H1 (cell line): ENCODE measurements at regions not wholly inside any gene's neighbourhood (a gene's known extent, or its start where the extent isn't known, plus 50 kb on each side); places are given as distances from the start of the nearest gene placed in this dataset.

Experiments used
- CTCF ChIA-PET: fragments of 300-600 bp; sonication (Branson Sonifier 250); formaldehyde crosslinking; loops from one replicate; lab custom pipeline; 2021; ENCODE audit not compliant: partially characterized antibody; lab: Charles Lee
- POLR2A ChIA-PET: fragments of 300-600 bp; sonication (Branson Sonifier 250); formaldehyde crosslinking; loops from one replicate; lab custom pipeline; 2021; ENCODE audit warnings: inconsistent platforms; ENCODE audit not compliant: partially characterized antibody; lab: Charles Lee
- DNase-seq, 2 experiments: peaks; one replicate each; pipeline versions ENCODE4 v3.0.0 to v3.0.0-alpha.2; 2010 to 2022; ENCODE audit warnings: low spot score in 2 of 2, low read depth in 1 of 2, mixed read lengths in 1 of 2
- FAIRE-seq: peaks from 2 replicates; lab custom pipeline; 2011; peaks lifted over from hg19 to GRCh38; lab: Jason Lieb, UNC
- H2AFZ ChIP-seq: 2 replicates; pipeline ENCODE4 v1.8.1; 2012; ENCODE audit warnings: low read length, inconsistent platforms
- H2AK5ac ChIP-seq: 2 replicates; pipeline ENCODE4 v1.6.1; 2013; ENCODE audit warnings: low read depth, low read length
- H2BK120ac ChIP-seq: replicated peaks from 2 replicates; pipeline ENCODE3; 2013; ENCODE audit warnings: low read depth, low read length, inconsistent platforms
- H2BK12ac ChIP-seq: 2 replicates; pipeline ENCODE4 v1.6.1; 2013; ENCODE audit warnings: low read depth, low read length
- H2BK15ac ChIP-seq: 2 replicates; pipeline ENCODE4 v1.6.1; 2013; ENCODE audit warnings: low read length
- H2BK20ac ChIP-seq: 2 replicates; pipeline ENCODE4 v1.6.1; 2013; ENCODE audit warnings: low read length
- H2BK5ac ChIP-seq: 2 replicates; pipeline ENCODE4 v1.6.1; 2013; ENCODE audit warnings: low read depth, low read length
- H3K14ac ChIP-seq: 2 replicates; pipeline ENCODE4 v1.6.1; 2013; ENCODE audit warnings: inconsistent platforms; ENCODE audit not compliant: insufficient read length
- H3K18ac ChIP-seq: 2 replicates; pipeline ENCODE4 v1.6.1; 2013; ENCODE audit warnings: low read length; ENCODE audit errors: extremely low read depth
- H3K23ac ChIP-seq: 2 replicates; pipeline ENCODE4 v1.6.1; 2013; ENCODE audit warnings: inconsistent platforms; ENCODE audit not compliant: insufficient read length
- H3K23me2 ChIP-seq: 2 replicates; pipeline ENCODE4 v1.6.1; 2013; ENCODE audit warnings: low read depth, low read length
- H3K27ac ChIP-seq: 2 replicates; pipeline ENCODE4 v1.6.1; 2011; ENCODE audit warnings: low read depth, low read length, inconsistent platforms
- H3K27me3 ChIP-seq, 4 experiments: replicated peaks in 1 of 4; 1 replicate in 1 of 4; 2 replicates in 3 of 4; pipeline versions ENCODE4 v1.6.1 to v1.8.1; 2011 to 2013; ENCODE audit warnings: low read length in 3 of 4, mild to moderate bottlenecking in 3 of 4, inconsistent platforms in 2 of 4, mixed read lengths in 2 of 4, moderate library complexity in 1 of 4; ENCODE audit not compliant: control insufficient read depth in 3 of 4, insufficient read depth in 3 of 4; ENCODE audit errors: extremely low read depth in 1 of 4
- H3K36me3 ChIP-seq, 4 experiments: 2 replicates each; pipeline versions ENCODE4 v1.6.1 to v1.8.1; 2011 to 2013; ENCODE audit warnings: mild to moderate bottlenecking in 4 of 4, low read length in 3 of 4, moderate library complexity in 2 of 4, control low read depth in 1 of 4, inconsistent platforms in 1 of 4; ENCODE audit not compliant: insufficient read depth in 4 of 4, control insufficient read depth in 2 of 4
- H3K4ac ChIP-seq: replicated peaks from 2 replicates; pipeline ENCODE3; 2013; ENCODE audit warnings: low read length, low read depth, mixed read lengths, inconsistent platforms; ENCODE audit not compliant: insufficient read length
- H3K4me1 ChIP-seq, 4 experiments: replicated peaks in 1 of 4; 1 replicate in 1 of 4; 2 replicates in 3 of 4; pipeline versions ENCODE4 v1.6.1 to v1.8.1; 2011 to 2013; ENCODE audit warnings: low read length in 3 of 4, inconsistent platforms in 2 of 4, mixed read lengths in 1 of 4; ENCODE audit not compliant: insufficient read depth in 4 of 4, control insufficient read depth in 3 of 4
- H3K4me2 ChIP-seq, 2 experiments: 2 replicates each; pipeline versions ENCODE4 v1.6.1 to v1.8.1; 2011 to 2013; ENCODE audit warnings: low read depth in 2 of 2, low read length in 2 of 2, control low read depth in 1 of 2, inconsistent platforms in 1 of 2, mild to moderate bottlenecking in 1 of 2; ENCODE audit not compliant: insufficient read depth in 1 of 2
- H3K4me3 ChIP-seq, 4 experiments: fragments of 200-600, 300-600 bp in 1 of 4; sonication (generic), shearing (Covaris generic), sonication (Bioruptor Twin) in 1 of 4; 2 replicates each; pipeline versions ENCODE4 v1.5.1 to v1.8.1; 2011 to 2016; ENCODE audit warnings: low read length in 4 of 4, low read depth in 3 of 4, control low read depth in 2 of 4, inconsistent platforms in 2 of 4, mild to moderate bottlenecking in 2 of 4, mixed read lengths in 1 of 4, moderate library complexity in 1 of 4; ENCODE audit not compliant: insufficient read depth in 2 of 4; ENCODE audit errors: extremely low read depth in 1 of 4
- H3K56ac ChIP-seq: replicated peaks from 2 replicates; pipeline ENCODE3; 2013; ENCODE audit warnings: low read depth, mild to moderate bottlenecking, mixed read lengths, low read length, inconsistent platforms; ENCODE audit not compliant: insufficient read length
- H3K79me1 ChIP-seq: 2 replicates; pipeline ENCODE4 v1.6.1; 2013; ENCODE audit warnings: low read depth, low read length, control low read depth
- H3K79me2 ChIP-seq, 2 experiments: 2 replicates each; pipeline versions ENCODE4 v1.6.1 to v1.8.1; 2012 to 2013; ENCODE audit warnings: low read length in 2 of 2, mild to moderate bottlenecking in 2 of 2, inconsistent platforms in 1 of 2; ENCODE audit not compliant: insufficient read depth in 2 of 2, control insufficient read depth in 1 of 2
- H3K9ac ChIP-seq, 4 experiments: replicated peaks in 1 of 4; 1 replicate in 1 of 4; 2 replicates in 3 of 4; pipeline versions ENCODE4 v1.6.1 to v1.8.1; 2011 to 2013; ENCODE audit warnings: low read depth in 3 of 4, low read length in 3 of 4, control low read depth in 2 of 4, mild to moderate bottlenecking in 2 of 4, moderate library complexity in 2 of 4, inconsistent platforms in 1 of 4; ENCODE audit errors: extremely low read depth in 1 of 4
- H3K9me3 ChIP-seq, 2 experiments: 2 replicates each; pipeline versions ENCODE4 v1.6.1 to v1.8.1; 2012 to 2013; ENCODE audit warnings: mild to moderate bottlenecking in 2 of 2, moderate library complexity in 2 of 2, control low read depth in 1 of 2, inconsistent platforms in 1 of 2, low read depth in 1 of 2, low read length in 1 of 2, mixed read lengths in 1 of 2; ENCODE audit not compliant: insufficient read depth in 2 of 2
- H4K20me1 ChIP-seq, 2 experiments: replicated peaks in 1 of 2; 2 replicates each; pipeline versions ENCODE3 to v1.8.1; 2011 to 2013; ENCODE audit warnings: inconsistent platforms in 2 of 2, low read length in 2 of 2, mild to moderate bottlenecking in 1 of 2; ENCODE audit not compliant: insufficient read depth in 2 of 2, control insufficient read depth in 1 of 2
- H4K5ac ChIP-seq: 2 replicates; pipeline ENCODE4 v1.6.1; 2013; ENCODE audit warnings: low read length, low read depth, mixed read lengths, inconsistent platforms; ENCODE audit not compliant: insufficient read length
- H4K8ac ChIP-seq: 2 replicates; pipeline ENCODE4 v1.8.0; 2013; ENCODE audit warnings: mild to moderate bottlenecking, moderate library complexity, low read length, inconsistent platforms; ENCODE audit not compliant: insufficient read depth; ENCODE audit errors: extremely low read depth
- H4K91ac ChIP-seq: replicated peaks from 2 replicates; pipeline ENCODE3; 2013; ENCODE audit warnings: low read length, mixed read lengths, inconsistent platforms; ENCODE audit not compliant: insufficient read length
- EP300 ChIP-seq, 2 experiments: IDR thresholded peaks; 1 replicate in 1 of 2; 2 replicates in 1 of 2; pipeline ENCODE4 v1.6.1; 2011 to 2012; ENCODE audit warnings: low read depth in 2 of 2, low read length in 2 of 2, mild to moderate bottlenecking in 2 of 2, borderline replicate concordance in 1 of 2, inconsistent platforms in 1 of 2, moderate library complexity in 1 of 2
- NRF1 ChIP-seq: IDR thresholded peaks from 2 replicates; pipeline ENCODE4 v1.6.1; 2011; ENCODE audit warnings: mild to moderate bottlenecking, low read depth, low read length, improper control_type of control experiment
- RNF2 ChIP-seq: fragments of 200-900, 300-1000 bp; sonication (generic); IDR thresholded peaks from 2 replicates; pipeline ENCODE4 v1.7.1; 2016; ENCODE audit warnings: borderline replicate concordance, low read depth, mild to moderate bottlenecking, antibody characterized with exemption, low read length; ENCODE audit not compliant: poor library complexity, severe bottlenecking; ENCODE audit errors: missing control alignments
- TAF1 ChIP-seq: IDR thresholded peaks from 2 replicates; pipeline ENCODE4 v1.6.1; 2011; ENCODE audit warnings: mild to moderate bottlenecking, low read depth, low read length
- TBP ChIP-seq: IDR thresholded peaks from 2 replicates; pipeline ENCODE4 v1.6.1; 2011; ENCODE audit warnings: low read depth, low read length, improper control_type of control experiment
- WGBS, 2 experiments: shearing (Covaris generic) in 1 of 2; methylation state at CpG; one replicate each; pipeline versions ENCODE4 v1.1.6 to v1.1.7; 2013 to 2015; ENCODE audit warnings: low lambda C conversion rate in 2 of 2, mixed read lengths in 2 of 2, inconsistent platforms in 1 of 2, low coverage in 1 of 2, missing lambda C conversion rate in 1 of 2; ENCODE audit not compliant: insufficient replicate concordance in 2 of 2, insufficient coverage in 1 of 2, insufficient read length in 1 of 2; ENCODE audit errors: extremely low coverage in 1 of 2, missing lambda C conversion rate in 1 of 2; 5-methylcytosine and 5-hydroxymethylcytosine counted together

DNA sequence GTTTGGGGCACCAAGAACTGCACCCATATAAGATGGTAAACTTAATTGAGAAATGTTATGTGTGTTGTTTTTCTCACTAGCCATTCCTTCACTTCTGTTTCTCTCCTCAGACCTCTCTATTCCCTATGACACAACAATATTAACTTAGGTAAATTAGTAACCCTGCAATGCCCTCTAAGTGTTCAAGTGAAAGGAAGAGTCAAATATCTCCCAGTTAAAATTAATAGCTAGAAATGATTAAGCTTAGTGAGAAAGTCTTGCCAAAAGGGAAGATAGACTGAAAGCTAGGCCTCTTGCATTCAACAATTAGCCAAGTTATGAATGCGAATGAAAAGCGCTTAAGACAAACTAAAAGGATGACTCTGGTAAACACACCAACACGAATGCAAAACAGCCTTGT, 132.9 kb upstream of the KLF8 start:
- WGBS, 2 experiments = 88% methylated on average over 3 of the region's 3 CpGs; no CpG with 5 or more reads in 1 of the 2 experiments
- H4K5ac ChIP-seq = no peak overlapping the region
- H3K4me1 ChIP-seq = no peaks in the 10 kb centered on the region
- no peak overlapping the region for H2AFZ ChIP-seq
- no peak overlapping the region for H2AK5ac ChIP-seq
- H3K4me2 ChIP-seq = no peak overlapping the region
- no peak overlapping the region for H3K14ac ChIP-seq
- no peak overlapping the region for H2BK120ac ChIP-seq
- no peak overlapping the region for H4K91ac ChIP-seq
- H4K8ac ChIP-seq = no peak overlapping the region
- H2BK12ac ChIP-seq = no peak overlapping the region
- CTCF ChIA-PET = no interaction called here
- H3K9me3 ChIP-seq = no peaks in the 10 kb centered on the region
- no peaks in the 10 kb centered on the region for H3K27me3 ChIP-seq
- H3K18ac ChIP-seq = no peak overlapping the region
- DNase-seq (no peak), FAIRE-seq (no peak)
- no peak for TF ChIP-seq TAF1
- TF ChIP-seq TBP = no peak
- TF ChIP-seq RNF2 = no peak
- no peak for TF ChIP-seq NRF1
- TF ChIP-seq EP300 (IDR thresholded peaks at IDR 0.05; ENCODE audit: borderline replicate concordance in 1 of 2, low read depth in 2 of 2, low read length in 2 of 2) = no peak
- no peak overlapping the region for H3K4me3 ChIP-seq
- no peaks in the 10 kb centered on the region for H3K36me3 ChIP-seq
- no peaks in the 10 kb centered on the region for H3K79me1 ChIP-seq
- H3K27ac ChIP-seq = no peak overlapping the region
- no peak overlapping the region for H2BK20ac ChIP-seq
- H4K20me1 ChIP-seq = no peaks in the 10 kb centered on the region
- no peak overlapping the region for H2BK5ac ChIP-seq
- POLR2A ChIA-PET = no interaction called here
- H3K56ac ChIP-seq = no peak overlapping the region
- H2BK15ac ChIP-seq = no peak overlapping the region
- no peaks in the 10 kb centered on the region for H3K79me2 ChIP-seq
- no peak overlapping the region for H3K4ac ChIP-seq
- no peaks in the 10 kb centered on the region for H3K23me2 ChIP-seq
- no peak overlapping the region for H3K23ac ChIP-seq
- no peak overlapping the region for H3K9ac ChIP-seq
